Fibroblast of lung (primary cell): ENCODE measurements at regions not wholly inside any gene's neighbourhood (a gene's known extent, or its start where the extent isn't known, plus 50 kb on each side); places are given as distances from the start of the nearest gene placed in this dataset.

ENCODE experiments used
- CTCF ChIP-seq, 2 donors: IDR thresholded peaks in 1 of 2; conservative IDR thresholded peaks in 1 of 2; 1 replicate in 1 of 2; 2 replicates in 1 of 2; pipeline ENCODE4 v1.5.1; 2011 to 2012; ENCODE audit warnings: low read length in 2 of 2, control low read depth in 1 of 2, inconsistent platforms in 1 of 2, low read depth in 1 of 2, mild to moderate bottlenecking in 1 of 2
- EZH2 ChIP-seq: IDR thresholded peaks from 2 replicates; pipeline ENCODE4 v1.5.1; 2012; ENCODE audit warnings: low read length, control low read depth, mild to moderate bottlenecking; ENCODE audit errors: missing control alignments

DNA sequence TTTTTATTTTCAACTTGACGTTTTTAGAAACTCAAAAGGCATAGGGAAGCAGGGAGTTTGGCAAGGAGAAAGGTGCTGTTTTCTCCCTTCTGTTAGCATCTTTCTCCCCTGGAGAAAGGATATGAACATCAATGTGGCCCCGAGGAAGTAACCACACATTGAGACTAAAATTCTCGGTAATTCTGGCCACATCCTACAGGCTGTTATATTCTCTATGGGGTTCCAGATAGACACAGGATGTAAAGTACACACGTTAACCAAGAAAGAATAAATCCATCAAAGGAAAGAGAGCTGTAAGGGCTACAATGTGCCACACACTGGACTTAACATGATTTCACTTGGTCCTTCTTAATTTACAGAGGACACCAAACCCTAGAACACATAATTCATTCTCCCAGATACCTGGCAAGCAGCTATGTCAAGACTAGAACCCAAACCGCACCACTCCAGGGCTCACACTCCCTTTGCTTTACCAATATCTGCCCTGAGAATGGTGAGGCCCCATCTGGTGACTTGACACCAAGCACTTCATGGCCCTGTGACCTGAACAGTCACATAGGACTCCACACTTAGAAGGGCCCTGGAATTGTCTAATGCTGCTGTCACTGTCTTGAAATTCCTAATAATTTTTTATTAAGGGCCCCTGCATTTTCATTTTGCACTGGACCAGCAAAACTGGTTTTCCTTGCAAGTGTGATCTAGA lies 73.9 kb downstream of the PRLHR start:
- TF ChIP-seq CTCF (conservative IDR thresholded peaks at IDR 0.05 in 1 of 2, IDR thresholded peaks at IDR 0.05 in 1 of 2; ENCODE audit: low read depth in 1 of 2, low read length in 2 of 2) (no peak), EZH2 (no peak)
